ENCODE measurements at regions not wholly inside any gene's neighbourhood (a gene's known extent, or its start where the extent isn't known, plus 50 kb on each side); places are given as distances from the start of the nearest gene placed in this dataset.

- Histone ChIP-seq H3K4me3 (ENCODE audit: low read depth, low read length, poor library complexity, severe bottlenecking) (no peak overlapping the region), H3K27ac (ENCODE audit: low read depth, low read length, poor library complexity, severe bottlenecking) (no peak overlapping the region), H3K9ac (ENCODE audit: low read length) (no peak overlapping the region), H3F3A (ENCODE audit: insufficient read depth, low read length) (no peaks in the 10 kb centered on the region), H3K36me3 (ENCODE audit: insufficient read depth, low read length) (no peaks in the 10 kb centered on the region), H3K79me2 (ENCODE audit: insufficient read depth, low read length) (no peaks in the 10 kb centered on the region), H3K4me2 (ENCODE audit: low read length) (no peak overlapping the region), H3K9me3 (ENCODE audit: low read length) (no peaks in the 10 kb centered on the region), H2AFZ (ENCODE audit: low read length) (no peak overlapping the region), H3K27me3 (ENCODE audit: insufficient read depth, low read length) (no peaks in the 10 kb centered on the region), H3K9me2 (ENCODE audit: low read depth, low read length) (no peaks in the 10 kb centered on the region), H4K20me1 (ENCODE audit: insufficient read depth, low read length) (no peaks in the 10 kb centered on the region), H3K4me1 (ENCODE audit: insufficient read depth, low read length, severe bottlenecking) (no peaks in the 10 kb centered on the region)
- TF ChIP-seq CTCF (IDR thresholded peaks at IDR 0.05; ENCODE audit: low read length) (no peak), EZH2 (IDR thresholded peaks at IDR 0.05; ENCODE audit: borderline replicate concordance, low read length) (no peak)
These were observed 103.3 kb upstream of the TAS2R1 start for GRCh38 chr5:9733486-9733885.

- Histone ChIP-seq H3K9me3 (ENCODE audit: low read length) (no peaks in the 10 kb centered on the region), H4K20me1 (ENCODE audit: insufficient read depth, low read length) (no peaks in the 10 kb centered on the region), H3K9me2 (ENCODE audit: low read depth, low read length) (no peaks in the 10 kb centered on the region), H3K36me3 (ENCODE audit: insufficient read depth, low read length) (no peaks in the 10 kb centered on the region), H3K79me2 (ENCODE audit: insufficient read depth, low read length) (no peaks in the 10 kb centered on the region), H3F3A (ENCODE audit: insufficient read depth, low read length) (no peaks in the 10 kb centered on the region), H3K27ac (ENCODE audit: low read depth, low read length, poor library complexity, severe bottlenecking) (no peak overlapping the region), H2AFZ (ENCODE audit: low read length) (no peak overlapping the region), H3K27me3 (ENCODE audit: insufficient read depth, low read length) (no peaks in the 10 kb centered on the region), H3K9ac (ENCODE audit: low read length) (no peak overlapping the region), H3K4me3 (ENCODE audit: low read depth, low read length, poor library complexity, severe bottlenecking) (no peak overlapping the region), H3K4me1 (ENCODE audit: insufficient read depth, low read length, severe bottlenecking) (no peaks in the 10 kb centered on the region), H3K4me2 (ENCODE audit: low read length) (no peak overlapping the region)
- TF ChIP-seq CTCF (IDR thresholded peaks at IDR 0.05; ENCODE audit: low read length), result no peak
- TF ChIP-seq EZH2 (IDR thresholded peaks at IDR 0.05; ENCODE audit: borderline replicate concordance, low read length), result no peak
These were observed 101.0 kb upstream of the TAS2R1 start for GRCh38 chr5:9731159-9731558.

GRCh38 chr5:9728261-9728660 lies 98.1 kb upstream of the TAS2R1 start:
- no peaks in the 10 kb centered on the region for H3F3A ChIP-seq (ENCODE audit: insufficient read depth, low read length)
- no peak overlapping the region for H3K4me2 ChIP-seq (ENCODE audit: low read length)
- no peak overlapping the region for H3K4me3 ChIP-seq (ENCODE audit: low read depth, low read length, poor library complexity, severe bottlenecking)
- H3K36me3 ChIP-seq (ENCODE audit: insufficient read depth, low read length), result no peaks in the 10 kb centered on the region
- no peaks in the 10 kb centered on the region for H3K4me1 ChIP-seq (ENCODE audit: insufficient read depth, low read length, severe bottlenecking)
- no peak overlapping the region for H3K27ac ChIP-seq (ENCODE audit: low read depth, low read length, poor library complexity, severe bottlenecking)
- no peaks in the 10 kb centered on the region for H3K79me2 ChIP-seq (ENCODE audit: insufficient read depth, low read length)
- TF ChIP-seq EZH2 (IDR thresholded peaks at IDR 0.05; ENCODE audit: borderline replicate concordance, low read length) (no peak), CTCF (IDR thresholded peaks at IDR 0.05; ENCODE audit: low read length) (no peak)
- H2AFZ ChIP-seq (ENCODE audit: low read length), result no peak overlapping the region
- no peaks in the 10 kb centered on the region for H3K27me3 ChIP-seq (ENCODE audit: insufficient read depth, low read length)
- no peaks in the 10 kb centered on the region for H4K20me1 ChIP-seq (ENCODE audit: insufficient read depth, low read length)
- no peaks in the 10 kb centered on the region for H3K9me2 ChIP-seq (ENCODE audit: low read depth, low read length)
- H3K9ac ChIP-seq (ENCODE audit: low read length), result no peak overlapping the region
- no peaks in the 10 kb centered on the region for H3K9me3 ChIP-seq (ENCODE audit: low read length)
